Thymus (tissue), 11 donors: ENCODE measurements at regions not wholly inside any gene's neighbourhood (a gene's known extent, or its start where the extent isn't known, plus 50 kb on each side); places are given as distances from the start of the nearest gene placed in this dataset.

ENCODE experiments used
- DNase-seq, 9 donors: peaks; one replicate each; pipeline ENCODE4 v3.0.0-alpha.2; 2013; ENCODE audit warnings: low spot score in 9 of 9, low read depth in 6 of 9, missing footprints in 1 of 9
- H3K27ac ChIP-seq, 2 donors: one replicate each; pipeline ENCODE4 v1.5.1; 2013; ENCODE audit warnings: control low read depth in 1 of 2, low read depth in 1 of 2, low read length in 1 of 2, mild to moderate bottlenecking in 1 of 2, moderate library complexity in 1 of 2
- H3K27me3 ChIP-seq, 2 donors: one replicate each; pipeline ENCODE4 v1.5.1; 2013; ENCODE audit warnings: low read length in 1 of 2; ENCODE audit not compliant: control insufficient read depth in 2 of 2, insufficient read depth in 1 of 2
- H3K36me3 ChIP-seq, 2 donors: one replicate each; pipeline ENCODE4 v1.5.1; 2013; ENCODE audit warnings: low read length in 1 of 2, mild to moderate bottlenecking in 1 of 2, moderate library complexity in 1 of 2; ENCODE audit not compliant: control insufficient read depth in 2 of 2, insufficient read depth in 2 of 2
- H3K4me1 ChIP-seq, 2 donors: one replicate each; pipeline ENCODE4 v1.5.1; 2013; ENCODE audit warnings: low read length in 2 of 2; ENCODE audit not compliant: control insufficient read depth in 2 of 2, insufficient read depth in 2 of 2
- H3K4me3 ChIP-seq, 2 donors: one replicate each; pipeline ENCODE4 v1.5.1; 2013; ENCODE audit warnings: low read length in 2 of 2, control low read depth in 1 of 2, mild to moderate bottlenecking in 1 of 2
- H3K9me3 ChIP-seq, 2 donors: one replicate each; pipeline ENCODE4 v1.5.1; 2013; ENCODE audit warnings: low read length in 1 of 2, mild to moderate bottlenecking in 1 of 2; ENCODE audit not compliant: control insufficient read depth in 2 of 2, insufficient read depth in 1 of 2
- WGBS: extraction: QIAGEN DNeasy Blood & Tissue Kit; methylation state at CpG from one replicate; pipeline ENCODE4 v1.1.7; 2013; 5-methylcytosine and 5-hydroxymethylcytosine counted together
- donor health status: healthy.

DNA sequence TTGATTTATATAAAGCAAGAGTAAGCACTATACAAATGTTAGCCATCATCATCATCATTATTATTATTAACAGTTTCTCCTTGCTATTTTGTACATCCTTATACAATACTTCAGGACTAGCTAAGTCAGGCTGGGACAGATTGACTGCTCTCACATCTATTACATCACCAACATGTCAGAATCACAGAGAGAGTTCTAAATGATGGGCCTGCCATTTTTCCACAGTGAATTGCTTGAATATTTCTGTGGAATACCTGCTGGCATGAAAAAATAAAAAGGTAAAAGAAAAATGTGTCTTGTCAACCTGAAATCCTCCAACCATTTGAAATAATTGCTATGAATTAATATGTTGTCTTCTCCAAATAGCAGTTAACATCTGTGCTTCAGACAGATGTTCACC, 1311.3 kb downstream of the FAM181B start:
- H3K9me3 ChIP-seq, result no peaks in the 10 kb centered on the region
- no peaks in the 10 kb centered on the region for H3K36me3 ChIP-seq
- H3K27ac ChIP-seq, result no peak overlapping the region
- no peak for DNase-seq
- H3K4me3 ChIP-seq, result no peak overlapping the region
- H3K4me1 ChIP-seq, result no peaks in the 10 kb centered on the region
- no peaks in the 10 kb centered on the region for H3K27me3 ChIP-seq

DNA sequence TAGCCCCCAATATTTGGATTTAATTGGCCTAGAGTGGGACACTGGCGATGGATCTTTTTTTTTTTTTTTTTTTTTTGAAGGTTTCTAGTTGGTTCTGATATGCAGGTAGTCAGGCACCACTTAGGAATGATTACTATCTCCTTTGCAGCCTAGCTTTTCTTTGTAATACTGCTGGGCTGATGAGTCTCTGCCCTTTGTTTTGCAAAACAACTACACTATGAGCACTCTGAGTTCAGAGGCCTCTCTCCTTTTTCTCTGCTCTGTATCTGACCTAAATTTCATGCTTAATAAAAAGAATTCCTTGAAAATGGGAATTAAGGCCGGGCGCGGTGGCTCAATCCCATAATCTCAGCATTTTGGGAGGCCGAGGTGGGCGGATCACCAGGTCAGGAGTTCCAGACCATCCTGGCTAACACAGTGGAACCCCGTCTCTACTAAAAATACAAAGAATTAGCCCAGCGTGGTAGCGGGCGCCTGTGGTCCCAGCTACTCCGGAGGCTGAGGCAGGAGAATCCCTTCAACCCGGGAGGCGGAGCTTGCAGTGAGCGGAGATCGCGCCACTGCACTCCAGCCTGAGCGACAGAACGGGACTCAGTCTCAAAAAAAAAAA, 1312.3 kb downstream of the FAM181B start:
- WGBS, result 95% methylated on average over 18 of the region's 18 CpGs
- DNase-seq, result no peak
- H3K27ac ChIP-seq, result no peak overlapping the region
- H3K9me3 ChIP-seq, result no peaks in the 10 kb centered on the region
- H3K4me3 ChIP-seq, result no peak overlapping the region
- no peaks in the 10 kb centered on the region for H3K36me3 ChIP-seq
- H3K4me1 ChIP-seq, result no peaks in the 10 kb centered on the region
- H3K27me3 ChIP-seq, result no peaks in the 10 kb centered on the region

DNA sequence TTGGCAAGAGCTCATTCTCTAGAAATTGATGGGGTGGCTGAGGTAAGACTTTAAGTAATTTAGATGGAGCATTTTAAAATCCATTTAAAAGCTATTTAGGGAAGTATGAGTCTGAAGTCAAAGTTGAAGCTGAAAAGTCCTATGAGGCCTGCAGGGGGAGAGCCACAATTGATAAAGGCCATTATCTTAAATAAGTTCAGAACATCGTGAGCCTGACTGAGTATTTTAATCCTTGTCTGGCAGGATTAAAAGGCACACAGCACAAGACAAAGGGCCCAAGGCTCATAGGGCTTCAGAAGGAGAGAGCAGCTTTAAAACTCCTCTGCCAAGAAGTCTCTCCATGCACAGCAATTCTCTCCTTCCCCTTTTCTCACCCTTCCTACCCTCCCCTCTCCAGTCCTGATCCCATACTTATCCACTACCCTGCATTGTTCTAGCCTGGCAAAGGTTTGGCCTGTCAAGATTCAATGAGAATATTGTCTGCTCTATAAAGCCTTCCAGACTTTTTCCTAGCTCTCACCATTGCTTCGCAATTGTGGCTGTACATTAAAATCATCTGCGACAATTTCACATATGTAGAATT, 1312.9 kb downstream of the FAM181B start:
- Histone ChIP-seq H3K36me3 (no peaks in the 10 kb centered on the region), H3K9me3 (no peaks in the 10 kb centered on the region), H3K4me1 (no peaks in the 10 kb centered on the region), H3K4me3 (no peak overlapping the region), H3K27me3 (no peaks in the 10 kb centered on the region), H3K27ac (no peak overlapping the region)
- no peak for DNase-seq
- WGBS, result 85% methylated on average over 3 of the region's 3 CpGs

DNA sequence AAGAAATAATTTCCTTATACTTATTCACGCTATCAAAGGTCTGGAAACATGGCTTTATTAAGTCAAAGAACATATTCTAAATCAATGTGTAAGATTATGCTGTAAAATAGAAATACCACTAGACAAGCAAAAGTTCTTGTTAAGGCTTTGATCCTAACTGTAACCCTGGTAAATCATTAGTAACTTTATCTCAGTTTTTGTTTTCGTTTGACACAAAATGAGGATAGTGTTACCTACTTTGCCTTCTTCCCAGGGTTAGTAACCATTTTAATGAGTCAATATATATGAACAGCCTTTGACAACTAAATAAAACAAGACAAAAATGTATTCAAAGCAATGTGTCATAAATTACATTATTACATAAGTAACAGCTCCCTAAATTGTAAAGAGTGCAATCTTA, 1336.3 kb downstream of the FAM181B start:
- Histone ChIP-seq H3K4me1 (no peaks in the 10 kb centered on the region), H3K27me3 (no peaks in the 10 kb centered on the region), H3K4me3 (no peak overlapping the region), H3K36me3 (no peaks in the 10 kb centered on the region), H3K27ac (no peak overlapping the region), H3K9me3 (no peaks in the 10 kb centered on the region)
- WGBS, result 80% methylated on average over 2 of the region's 2 CpGs
- no peak for DNase-seq

DNA sequence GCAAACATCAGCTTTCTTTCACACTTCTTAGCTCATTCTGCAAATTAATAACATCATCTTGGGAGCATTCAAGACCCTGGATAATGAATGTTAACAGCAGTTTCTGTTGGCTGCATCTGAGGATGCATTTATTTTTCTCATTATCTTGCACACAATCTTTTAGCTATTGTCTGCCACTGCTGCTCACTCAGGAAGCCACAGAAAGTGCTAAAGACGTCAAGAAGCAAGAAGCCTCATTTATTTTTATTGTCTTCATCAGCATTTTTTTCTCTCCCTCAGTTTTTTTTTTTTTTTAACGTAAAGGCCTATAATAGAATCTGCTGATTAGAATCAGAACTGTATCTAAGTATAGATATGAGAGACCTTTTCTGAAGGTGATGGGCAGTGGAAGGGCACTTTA, 1339.4 kb downstream of the FAM181B start:
- DNase-seq, result no peak
- Histone ChIP-seq H3K36me3 (no peaks in the 10 kb centered on the region), H3K27ac (no peak overlapping the region), H3K4me1 (no peaks in the 10 kb centered on the region), H3K27me3 (no peaks in the 10 kb centered on the region), H3K4me3 (no peak overlapping the region), H3K9me3 (no peaks in the 10 kb centered on the region)
- WGBS, result 39% methylated on average over 2 of the region's 2 CpGs

DNA sequence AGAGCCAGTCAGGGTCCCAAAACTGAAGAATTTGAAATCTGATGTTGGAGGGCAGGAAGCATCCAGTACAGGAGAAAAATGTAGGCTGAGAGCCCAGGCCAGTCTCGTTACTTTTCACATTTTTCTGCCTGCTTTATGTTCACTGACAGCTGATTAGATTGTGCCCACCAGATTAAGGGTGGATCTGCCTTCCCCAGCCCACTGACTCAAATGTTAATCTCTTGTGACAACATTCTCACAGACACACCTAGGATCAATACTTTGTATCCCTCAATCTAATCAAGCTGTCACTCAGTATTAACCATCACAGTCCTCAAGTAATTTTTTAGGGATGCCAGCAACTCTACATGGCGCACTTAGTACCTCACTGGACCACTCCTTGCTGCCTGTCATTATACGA, 1345.3 kb downstream of the FAM181B start:
- Histone ChIP-seq H3K27me3 (no peaks in the 10 kb centered on the region), H3K9me3 (no peaks in the 10 kb centered on the region), H3K4me3 (no peak overlapping the region), H3K4me1 (no peaks in the 10 kb centered on the region), H3K36me3 (no peaks in the 10 kb centered on the region), H3K27ac (no peak overlapping the region)
- no peak for DNase-seq
- WGBS, result 67% methylated on average over 3 of the region's 3 CpGs

DNA sequence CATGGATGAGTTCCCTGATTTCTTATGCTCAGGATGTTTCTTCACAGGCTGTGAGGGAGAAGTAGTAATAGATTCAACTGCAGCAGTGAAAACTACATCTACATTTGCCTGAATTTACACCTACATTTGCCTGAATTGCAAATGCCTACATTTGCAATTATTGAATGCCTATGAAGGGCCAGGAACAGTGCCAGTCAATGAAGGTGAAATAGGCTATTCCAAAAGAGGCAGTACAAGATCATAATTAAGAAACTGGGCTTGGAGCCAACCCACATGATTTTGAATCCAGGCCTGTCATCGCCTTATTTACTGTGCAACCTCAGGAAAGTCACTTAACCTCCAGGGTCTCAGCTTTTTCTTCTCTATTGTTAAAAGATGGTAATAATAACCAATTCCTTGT, 1353.3 kb downstream of the FAM181B start:
- Histone ChIP-seq H3K36me3 (no peaks in the 10 kb centered on the region), H3K27ac (no peak overlapping the region), H3K9me3 (no peaks in the 10 kb centered on the region), H3K4me1 (no peaks in the 10 kb centered on the region), H3K4me3 (no peak overlapping the region), H3K27me3 (no peaks in the 10 kb centered on the region)
- no peak for DNase-seq
- 85% methylated on average over 1 of the region's 1 CpG for whole genome bisulfite sequencing

DNA sequence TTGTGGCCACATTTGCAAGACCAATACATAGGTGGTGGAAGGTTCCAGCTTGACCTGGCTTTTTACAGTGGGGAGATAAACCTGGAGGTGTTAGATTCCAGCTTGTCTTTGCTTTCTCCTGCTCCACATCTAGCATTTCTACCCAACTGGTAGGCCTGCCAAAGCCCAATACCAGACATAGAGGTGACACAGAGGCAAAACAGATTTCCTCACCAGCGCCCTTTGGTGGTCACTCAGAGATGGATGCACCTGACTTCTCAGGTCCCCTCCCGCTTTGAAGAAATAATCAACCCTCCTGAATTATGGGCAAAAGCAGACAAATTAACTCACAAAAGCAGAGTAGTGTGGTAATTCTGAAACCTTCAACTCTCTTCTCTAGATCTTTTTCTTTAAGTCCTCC, 1356.2 kb downstream of the FAM181B start:
- no peak for DNase-seq
- Histone ChIP-seq H3K4me1 (no peaks in the 10 kb centered on the region), H3K4me3 (no peak overlapping the region), H3K27ac (no peak overlapping the region), H3K9me3 (no peaks in the 10 kb centered on the region), H3K36me3 (no peaks in the 10 kb centered on the region), H3K27me3 (no peaks in the 10 kb centered on the region)
- 88% methylated on average over 2 of the region's 2 CpGs for WGBS

DNA sequence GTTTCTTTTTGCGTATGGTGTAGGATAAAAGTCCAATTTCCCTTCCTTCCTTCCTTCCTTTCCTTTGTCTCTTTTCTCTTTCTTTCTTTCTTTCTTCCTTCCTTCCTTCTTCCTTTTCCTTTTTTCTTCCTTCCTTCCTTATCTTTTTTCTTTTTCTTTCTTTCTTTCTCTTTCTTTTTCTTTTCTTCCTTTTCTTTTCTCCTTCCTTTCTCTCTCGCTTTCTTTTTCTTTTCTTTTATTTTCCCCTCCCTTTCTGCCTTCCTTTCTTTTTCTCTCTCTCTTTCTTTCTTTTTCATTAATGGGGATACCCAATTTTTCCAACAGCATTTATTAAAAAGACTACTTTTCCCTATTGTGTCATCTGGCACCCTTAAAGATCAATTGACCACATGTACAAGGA, 1359.7 kb downstream of the FAM181B start:
- DNase-seq, result no peak
- no peaks in the 10 kb centered on the region for H3K4me1 ChIP-seq
- no peak overlapping the region for H3K27ac ChIP-seq
- H3K4me3 ChIP-seq, result no peak overlapping the region
- WGBS, result 95% methylated on average over 2 of the region's 2 CpGs
- no peaks in the 10 kb centered on the region for H3K9me3 ChIP-seq
- H3K36me3 ChIP-seq, result no peaks in the 10 kb centered on the region
- H3K27me3 ChIP-seq, result no peaks in the 10 kb centered on the region
